ENCODE measurements at regions not wholly inside any gene's neighbourhood (a gene's known extent, or its start where the extent isn't known, plus 50 kb on each side); places are given as distances from the start of the nearest gene placed in this dataset.
"Not testable (repeated sequence)": the region's sequence is repeated elsewhere in the genome, so short reads cannot be mapped to it uniquely, and the experiment has no call there.

DNA sequence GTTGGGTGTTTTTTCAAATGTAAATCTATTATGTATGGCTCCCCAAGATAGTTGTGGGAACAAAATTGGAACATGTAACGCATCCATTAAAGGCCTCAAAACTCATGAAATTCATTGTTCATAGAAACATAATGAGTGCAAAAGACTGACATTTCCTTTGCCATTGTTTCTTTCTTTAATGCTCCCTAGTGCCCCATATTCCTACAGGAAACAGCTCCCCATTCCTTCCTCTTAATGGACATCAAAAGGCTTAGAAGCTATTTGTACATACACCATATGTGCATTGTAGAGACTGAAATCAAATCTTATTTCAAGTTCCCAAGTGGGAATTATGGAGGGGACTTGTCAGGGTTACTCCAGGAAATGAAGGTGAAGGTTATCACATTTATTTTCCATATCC lies 139.1 kb downstream of the AHR start:
- Histone ChIP-seq H3K9me3 (replicated peaks; ENCODE audit: insufficient read depth, low read length) (no peaks in the 10 kb centered on the region), H4K20me1 (ENCODE audit: insufficient read depth, low read length) (no peaks in the 10 kb centered on the region), H3K4me3 (ENCODE audit: low read length) (no peak overlapping the region), H3K9me2 (replicated peaks; ENCODE audit: insufficient read depth, low read length) (no peaks in the 10 kb centered on the region), H3K36me3 (replicated peaks; ENCODE audit: insufficient read depth, low read length) (no peaks in the 10 kb centered on the region), H3F3A (ENCODE audit: insufficient read depth, low read length) (no peaks in the 10 kb centered on the region), H3K4me1 (ENCODE audit: low read length) (no peaks in the 10 kb centered on the region), H3K27me3 (replicated peaks; ENCODE audit: insufficient read depth, low read length) (no peaks in the 10 kb centered on the region), H3K27ac (ENCODE audit: low read length) (no peak overlapping the region), H2AFZ (ENCODE audit: low read length) (no peak overlapping the region), H3K9ac (ENCODE audit: low read length) (no peak overlapping the region), H3K79me2 (ENCODE audit: low read length) (no peaks in the 10 kb centered on the region), H3K4me2 (ENCODE audit: low read depth, low read length) (no peak overlapping the region)
- no peak for DNase-seq
- no peak for TF ChIP-seq EZH2 (optimal IDR thresholded peaks at IDR 0.05; ENCODE audit: low read depth, low read length)
- TF ChIP-seq, protein P1, sequence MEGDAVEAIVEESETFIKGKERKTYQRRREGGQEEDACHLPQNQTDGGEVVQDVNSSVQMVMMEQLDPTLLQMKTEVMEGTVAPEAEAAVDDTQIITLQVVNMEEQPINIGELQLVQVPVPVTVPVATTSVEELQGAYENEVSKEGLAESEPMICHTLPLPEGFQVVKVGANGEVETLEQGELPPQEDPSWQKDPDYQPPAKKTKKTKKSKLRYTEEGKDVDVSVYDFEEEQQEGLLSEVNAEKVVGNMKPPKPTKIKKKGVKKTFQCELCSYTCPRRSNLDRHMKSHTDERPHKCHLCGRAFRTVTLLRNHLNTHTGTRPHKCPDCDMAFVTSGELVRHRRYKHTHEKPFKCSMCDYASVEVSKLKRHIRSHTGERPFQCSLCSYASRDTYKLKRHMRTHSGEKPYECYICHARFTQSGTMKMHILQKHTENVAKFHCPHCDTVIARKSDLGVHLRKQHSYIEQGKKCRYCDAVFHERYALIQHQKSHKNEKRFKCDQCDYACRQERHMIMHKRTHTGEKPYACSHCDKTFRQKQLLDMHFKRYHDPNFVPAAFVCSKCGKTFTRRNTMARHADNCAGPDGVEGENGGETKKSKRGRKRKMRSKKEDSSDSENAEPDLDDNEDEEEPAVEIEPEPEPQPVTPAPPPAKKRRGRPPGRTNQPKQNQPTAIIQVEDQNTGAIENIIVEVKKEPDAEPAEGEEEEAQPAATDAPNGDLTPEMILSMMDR (IDR thresholded peaks at IDR 0.05; ENCODE audit: low read length): no peak
- TF ChIP-seq EZH2phosphoT487 (IDR thresholded peaks at IDR 0.05; ENCODE audit: low read length): no peak

- not testable (repeated sequence) for DNase-seq; H3K36me3 ChIP-seq (replicated peaks; ENCODE audit: insufficient read depth, low read length); H3K27me3 ChIP-seq (replicated peaks; ENCODE audit: insufficient read depth, low read length); H4K20me1 ChIP-seq (ENCODE audit: insufficient read depth, low read length); H3K9me3 ChIP-seq (replicated peaks; ENCODE audit: insufficient read depth, low read length); H3K4me1 ChIP-seq (ENCODE audit: low read length); H3K79me2 ChIP-seq (ENCODE audit: low read length); H3K27ac ChIP-seq (ENCODE audit: low read length); H3K9ac ChIP-seq (ENCODE audit: low read length); H3K9me2 ChIP-seq (replicated peaks; ENCODE audit: insufficient read depth, low read length); H3K4me3 ChIP-seq (ENCODE audit: low read length); H3K4me2 ChIP-seq (ENCODE audit: low read depth, low read length); H3F3A ChIP-seq (ENCODE audit: insufficient read depth, low read length); H2AFZ ChIP-seq (ENCODE audit: low read length)
Measured at GRCh38 chr7:17440025-17440784, 141.8 kb downstream of the AHR start.

- no peaks in the 10 kb centered on the region for H3K36me3 ChIP-seq (replicated peaks; ENCODE audit: insufficient read depth, low read length)
- no peaks in the 10 kb centered on the region for H3K27me3 ChIP-seq (replicated peaks; ENCODE audit: insufficient read depth, low read length)
- H3K79me2 ChIP-seq (ENCODE audit: low read length): no peaks in the 10 kb centered on the region
- no peak overlapping the region for H3K4me2 ChIP-seq (ENCODE audit: low read depth, low read length)
- H4K20me1 ChIP-seq (ENCODE audit: insufficient read depth, low read length): no peaks in the 10 kb centered on the region
- no peaks in the 10 kb centered on the region for H3K9me2 ChIP-seq (replicated peaks; ENCODE audit: insufficient read depth, low read length)
- no peaks in the 10 kb centered on the region for H3K9me3 ChIP-seq (replicated peaks; ENCODE audit: insufficient read depth, low read length)
- H3K4me1 ChIP-seq (ENCODE audit: low read length): no peaks in the 10 kb centered on the region
- TF ChIP-seq EZH2phosphoT487 (IDR thresholded peaks at IDR 0.05; ENCODE audit: low read length) (no peak), EZH2 (optimal IDR thresholded peaks at IDR 0.05; ENCODE audit: low read depth, low read length) (no peak)
- TF ChIP-seq, protein P1 (IDR thresholded peaks at IDR 0.05; ENCODE audit: low read length): no peak
- H3F3A ChIP-seq (ENCODE audit: insufficient read depth, low read length): no peaks in the 10 kb centered on the region
- no peak overlapping the region for H2AFZ ChIP-seq (ENCODE audit: low read length)
- no peak overlapping the region for H3K4me3 ChIP-seq (ENCODE audit: low read length)
- no peak overlapping the region for H3K9ac ChIP-seq (ENCODE audit: low read length)
- no peak overlapping the region for H3K27ac ChIP-seq (ENCODE audit: low read length)
- DNase-seq: no peak
Measured at GRCh38 chr7:17440831-17441230, 142.4 kb downstream of the AHR start.

DNA sequence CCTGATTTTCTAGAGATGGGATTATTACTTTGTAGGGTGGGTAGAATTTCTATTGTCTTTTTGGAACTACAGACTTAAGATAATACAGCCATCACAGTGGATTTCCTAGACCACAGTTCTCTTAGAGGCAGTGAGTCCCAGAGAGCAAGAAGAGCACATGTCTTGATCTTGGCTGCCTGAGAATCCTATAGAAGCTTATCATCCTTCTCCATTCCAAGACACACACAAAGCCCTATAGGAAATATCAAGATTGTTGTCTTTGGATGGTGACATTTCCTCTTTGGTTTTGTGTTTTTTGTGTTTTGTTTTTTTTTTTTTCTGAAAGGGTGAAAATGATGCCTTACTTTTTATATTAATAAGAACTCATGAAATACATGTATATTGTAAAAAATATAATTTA lies 143.1 kb downstream of the AHR start:
- TF ChIP-seq EZH2 (optimal IDR thresholded peaks at IDR 0.05; ENCODE audit: low read depth, low read length): no peak
- no peak for TF ChIP-seq EZH2phosphoT487 (IDR thresholded peaks at IDR 0.05; ENCODE audit: low read length)
- TF ChIP-seq, protein P1 (IDR thresholded peaks at IDR 0.05; ENCODE audit: low read length): no peak
- no peak overlapping the region for H3K27ac ChIP-seq (ENCODE audit: low read length)
- H3K36me3 ChIP-seq (replicated peaks; ENCODE audit: insufficient read depth, low read length): no peaks in the 10 kb centered on the region
- no peak overlapping the region for H3K9ac ChIP-seq (ENCODE audit: low read length)
- H3K4me2 ChIP-seq (ENCODE audit: low read depth, low read length): no peak overlapping the region
- H3K9me2 ChIP-seq (replicated peaks; ENCODE audit: insufficient read depth, low read length): no peaks in the 10 kb centered on the region
- no peak for DNase-seq
- H3K27me3 ChIP-seq (replicated peaks; ENCODE audit: insufficient read depth, low read length): no peaks in the 10 kb centered on the region
- H3F3A ChIP-seq (ENCODE audit: insufficient read depth, low read length): no peaks in the 10 kb centered on the region
- no peaks in the 10 kb centered on the region for H3K9me3 ChIP-seq (replicated peaks; ENCODE audit: insufficient read depth, low read length)
- no peak overlapping the region for H2AFZ ChIP-seq (ENCODE audit: low read length)
- H3K4me3 ChIP-seq (ENCODE audit: low read length): no peak overlapping the region
- no peaks in the 10 kb centered on the region for H4K20me1 ChIP-seq (ENCODE audit: insufficient read depth, low read length)
- no peaks in the 10 kb centered on the region for H3K79me2 ChIP-seq (ENCODE audit: low read length)
- no peaks in the 10 kb centered on the region for H3K4me1 ChIP-seq (ENCODE audit: low read length)

Measured in MM.1S (cell line).